ENCODE measurements at regions not wholly inside any gene's neighbourhood (a gene's known extent, or its start where the extent isn't known, plus 50 kb on each side); places are given as distances from the start of the nearest gene placed in this dataset.

- Histone ChIP-seq H3K9ac (replicated peaks in 1 of 4; ENCODE audit: extremely low read depth in 1 of 4, low read depth in 3 of 4, low read length in 3 of 4) (no peak overlapping the region), H3K4me2 (ENCODE audit: insufficient read depth in 1 of 2, low read depth in 2 of 2, low read length in 2 of 2) (no peak overlapping the region), H4K5ac (ENCODE audit: insufficient read length, low read depth, low read length) (no peak overlapping the region), H3K56ac (replicated peaks; ENCODE audit: insufficient read length, low read depth, low read length) (no peak overlapping the region), H3K79me1 (ENCODE audit: low read depth, low read length) (no peaks in the 10 kb centered on the region), H3K27me3 (replicated peaks in 1 of 4; ENCODE audit: control insufficient read depth in 3 of 4, extremely low read depth in 1 of 4, insufficient read depth in 3 of 4, low read length in 3 of 4) (no peaks in the 10 kb centered on the region), H3K36me3 (ENCODE audit: control insufficient read depth in 2 of 4, insufficient read depth in 4 of 4, low read length in 3 of 4) (no peaks in the 10 kb centered on the region), H4K8ac (ENCODE audit: extremely low read depth, insufficient read depth, low read length) (no peak overlapping the region), H2AK5ac (ENCODE audit: low read depth, low read length) (no peak overlapping the region), H3K4me3 (ENCODE audit: extremely low read depth in 1 of 4, insufficient read depth in 2 of 4, low read depth in 3 of 4, low read length in 4 of 4) (no peak overlapping the region), H4K20me1 (replicated peaks in 1 of 2; ENCODE audit: control insufficient read depth in 1 of 2, insufficient read depth in 2 of 2, low read length in 2 of 2) (no peaks in the 10 kb centered on the region), H2BK120ac (replicated peaks; ENCODE audit: low read depth, low read length) (no peak overlapping the region), H2BK20ac (ENCODE audit: low read length) (no peak overlapping the region), H3K4ac (replicated peaks; ENCODE audit: insufficient read length, low read depth, low read length) (no peak overlapping the region), H2BK15ac (ENCODE audit: low read length) (no peak overlapping the region), H2BK5ac (ENCODE audit: low read depth, low read length) (no peak overlapping the region), H3K23me2 (ENCODE audit: low read depth, low read length) (no peaks in the 10 kb centered on the region), H3K9me3 (ENCODE audit: insufficient read depth in 2 of 2, low read depth in 1 of 2, low read length in 1 of 2) (peaks cover 4 to 59% of the 10 kb centered on the region in 2 experiments; a peak in 3 of 4 replicates), H3K14ac (ENCODE audit: insufficient read length) (no peak overlapping the region), H2BK12ac (ENCODE audit: low read depth, low read length) (no peak overlapping the region), H3K27ac (ENCODE audit: low read depth, low read length) (no peak overlapping the region), H3K23ac (ENCODE audit: insufficient read length) (no peak overlapping the region), H3K18ac (ENCODE audit: extremely low read depth, low read length) (no peak overlapping the region), H3K4me1 (replicated peaks in 1 of 4; ENCODE audit: control insufficient read depth in 3 of 4, insufficient read depth in 4 of 4, low read length in 3 of 4) (no peaks in the 10 kb centered on the region), H3K79me2 (ENCODE audit: control insufficient read depth in 1 of 2, insufficient read depth in 2 of 2, low read length in 2 of 2) (no peaks in the 10 kb centered on the region), H2AFZ (ENCODE audit: low read length) (no peak overlapping the region), H4K91ac (replicated peaks; ENCODE audit: insufficient read length, low read length) (no peak overlapping the region)
- FAIRE-seq (no peak), DNase-seq (ENCODE audit: low read depth in 1 of 2, low spot score in 2 of 2) (no peak)
- WGBS, 2 experiments (ENCODE audit: extremely low coverage in 1 of 2, insufficient coverage in 1 of 2, insufficient read length in 1 of 2, insufficient replicate concordance in 2 of 2, low coverage in 1 of 2, low lambda C conversion rate in 2 of 2, missing lambda C conversion rate in 1 of 2): 78% methylated on average over 7 of the region's 7 CpGs; no CpG with 5 or more reads in 1 of the 2 experiments
- ChIA-PET POLR2A (ENCODE audit: partially characterized antibody) (no interaction called here), CTCF (ENCODE audit: partially characterized antibody) (no interaction called here)
- no peak for TF ChIP-seq KDM5A (IDR thresholded peaks at IDR 0.05; ENCODE audit: low read length)
Measured at GRCh38 chr9:61674882-61675281, 485.0 kb downstream of the SPATA31A7 start.

Data from H1 (cell line).